Epithelial cell of esophagus (primary cell): ENCODE measurements at regions not wholly inside any gene's neighbourhood (a gene's known extent, or its start where the extent isn't known, plus 50 kb on each side); places are given as distances from the start of the nearest gene placed in this dataset.
A peak's percentile ranks its signal among the peaks of the same experiment; 100 is the strongest.
"Not testable (repeated sequence)": the region's sequence is repeated elsewhere in the genome, so short reads cannot be mapped to it uniquely, and the experiment has no call there.

Experiments used
- DNase-seq: peaks from one replicate; pipeline ENCODE4 v3.0.0; 2010; ENCODE audit warnings: low read depth
- H3K4me3 ChIP-seq: 2 replicates; pipeline ENCODE4 v1.5.1; 2011; ENCODE audit warnings: mild to moderate bottlenecking, low read length, control low read depth
- TF ChIP-seq, protein P1 (sequence below): IDR thresholded peaks from 2 replicates; pipeline ENCODE4 v1.5.1; 2011; ENCODE audit warnings: low read depth, mild to moderate bottlenecking, low read length, control low read depth, inconsistent platforms; ENCODE audit not compliant: insufficient read depth; ENCODE audit errors: missing control alignments

DNA sequence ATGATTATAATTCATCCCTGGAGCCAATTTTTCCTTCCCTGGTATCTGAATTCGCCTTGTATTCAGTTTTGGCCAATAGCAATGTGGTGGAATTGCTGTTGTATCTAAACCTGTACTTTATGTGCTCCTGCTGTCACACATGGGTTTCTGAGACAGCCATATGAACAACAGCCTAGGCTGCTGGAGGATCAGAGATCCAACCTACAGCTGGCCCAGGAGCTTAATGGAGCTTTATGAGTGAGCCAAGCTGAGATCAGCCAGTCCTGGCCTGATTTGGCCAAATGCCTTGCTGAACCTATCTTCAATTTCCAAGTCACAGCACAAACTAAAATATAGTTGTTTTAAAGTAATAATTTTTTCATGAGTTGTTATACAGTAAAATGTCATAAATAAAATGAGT lies 1071.5 kb downstream of the PCDH7 start:
- DNase-seq: no peak
- TF ChIP-seq, protein P1, sequence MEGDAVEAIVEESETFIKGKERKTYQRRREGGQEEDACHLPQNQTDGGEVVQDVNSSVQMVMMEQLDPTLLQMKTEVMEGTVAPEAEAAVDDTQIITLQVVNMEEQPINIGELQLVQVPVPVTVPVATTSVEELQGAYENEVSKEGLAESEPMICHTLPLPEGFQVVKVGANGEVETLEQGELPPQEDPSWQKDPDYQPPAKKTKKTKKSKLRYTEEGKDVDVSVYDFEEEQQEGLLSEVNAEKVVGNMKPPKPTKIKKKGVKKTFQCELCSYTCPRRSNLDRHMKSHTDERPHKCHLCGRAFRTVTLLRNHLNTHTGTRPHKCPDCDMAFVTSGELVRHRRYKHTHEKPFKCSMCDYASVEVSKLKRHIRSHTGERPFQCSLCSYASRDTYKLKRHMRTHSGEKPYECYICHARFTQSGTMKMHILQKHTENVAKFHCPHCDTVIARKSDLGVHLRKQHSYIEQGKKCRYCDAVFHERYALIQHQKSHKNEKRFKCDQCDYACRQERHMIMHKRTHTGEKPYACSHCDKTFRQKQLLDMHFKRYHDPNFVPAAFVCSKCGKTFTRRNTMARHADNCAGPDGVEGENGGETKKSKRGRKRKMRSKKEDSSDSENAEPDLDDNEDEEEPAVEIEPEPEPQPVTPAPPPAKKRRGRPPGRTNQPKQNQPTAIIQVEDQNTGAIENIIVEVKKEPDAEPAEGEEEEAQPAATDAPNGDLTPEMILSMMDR: no peak
- H3K4me3 ChIP-seq: no peak overlapping the region

DNA sequence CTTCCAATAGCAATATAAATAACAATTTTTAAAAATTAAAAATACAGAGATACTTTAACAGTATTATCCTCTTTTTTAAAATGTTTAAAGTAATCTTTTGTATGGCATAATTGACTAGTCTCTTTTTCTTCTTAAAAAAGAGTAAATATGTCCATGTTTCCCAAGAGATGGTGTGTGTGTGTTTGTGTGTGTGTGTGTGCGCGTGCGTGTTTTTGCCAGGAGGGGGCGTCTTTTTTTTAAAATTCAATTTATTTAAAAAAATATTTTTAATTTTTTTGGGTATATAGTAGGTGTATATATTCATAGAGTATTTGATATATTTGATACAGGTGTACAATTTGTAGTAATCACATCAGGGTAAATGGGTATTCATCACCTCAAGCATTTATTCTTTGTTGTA lies 1073.7 kb downstream of the PCDH7 start:
- TF ChIP-seq, protein P1: peak; percentile 31
- no peak overlapping the region for H3K4me3 ChIP-seq
- peak; percentile 6 for DNase-seq

DNA sequence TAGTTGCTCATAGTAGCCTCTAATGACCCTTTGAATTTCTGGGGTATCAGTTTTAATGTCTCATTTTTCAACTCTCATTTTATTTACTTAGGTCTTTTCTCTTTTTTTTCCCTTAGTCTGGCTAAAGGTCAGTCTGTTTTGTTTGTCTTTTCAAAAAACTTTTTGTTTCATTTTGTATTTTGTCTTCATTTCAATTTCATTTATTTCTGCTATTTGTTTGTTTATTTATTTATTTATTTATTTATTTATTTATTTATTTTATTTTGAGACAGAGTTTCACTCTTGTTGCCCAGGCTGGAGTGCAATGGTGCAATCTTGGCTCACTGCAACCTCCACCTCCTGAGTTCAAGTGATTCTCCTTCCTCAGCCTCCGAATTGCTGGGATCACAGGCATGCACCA lies 1076.9 kb downstream of the PCDH7 start:
- DNase-seq, H3K4me3 ChIP-seq: not testable (repeated sequence)

DNA sequence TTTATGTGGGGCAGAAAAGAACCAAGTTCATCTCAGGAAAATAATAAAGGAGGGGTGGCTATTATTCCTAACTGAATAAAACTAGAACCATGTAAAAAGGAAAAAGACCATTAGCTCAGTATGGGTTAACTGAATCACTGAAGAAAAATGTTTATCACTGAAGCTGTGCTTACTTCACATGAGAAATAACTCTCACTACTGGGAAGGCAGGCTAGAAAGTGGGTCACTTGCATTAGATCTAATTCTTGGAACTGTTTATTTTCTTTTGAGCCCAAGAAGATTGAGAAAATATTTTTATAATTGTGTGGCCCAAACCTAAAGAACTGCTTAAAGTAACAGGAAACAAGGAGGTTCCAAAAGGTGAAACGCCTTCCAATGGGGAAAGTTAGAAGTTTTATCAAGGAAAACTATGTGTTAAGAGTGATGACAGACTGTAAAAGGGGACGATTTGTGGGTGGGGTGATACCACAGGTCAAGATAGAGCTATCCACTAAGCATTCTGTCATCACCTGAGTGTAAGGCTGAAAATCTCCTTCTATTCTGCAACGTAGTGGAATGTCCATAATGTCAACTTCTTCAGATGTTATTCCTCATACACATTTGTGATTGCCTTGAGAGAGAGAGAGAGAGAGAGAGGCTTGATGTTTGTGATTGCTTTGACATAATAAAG lies 1083.5 kb downstream of the PCDH7 start:
- H3K4me3 ChIP-seq: no peak overlapping the region
- no peak for DNase-seq
- TF ChIP-seq, protein P1: no peak

DNA sequence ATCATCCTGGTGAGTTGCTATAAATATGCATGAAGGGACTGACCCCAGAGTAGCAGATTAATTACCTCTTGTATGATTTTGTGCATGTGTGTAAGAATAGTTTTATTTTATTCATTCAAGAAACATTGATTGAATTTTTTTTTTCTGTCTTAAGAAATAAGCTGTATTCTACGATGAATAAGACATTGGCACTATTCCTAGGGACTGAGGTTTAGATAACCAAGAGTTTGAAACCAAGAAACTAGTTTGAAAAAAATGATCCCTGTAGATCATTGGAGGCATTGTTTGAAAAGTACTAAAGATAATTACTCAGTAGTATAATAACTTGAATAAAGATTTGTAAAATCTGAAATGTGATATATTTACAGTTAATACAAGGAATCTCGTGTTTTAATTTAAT lies 1086.9 kb downstream of the PCDH7 start:
- DNase-seq: no peak
- TF ChIP-seq, protein P1: no peak
- no peak overlapping the region for H3K4me3 ChIP-seq

DNA sequence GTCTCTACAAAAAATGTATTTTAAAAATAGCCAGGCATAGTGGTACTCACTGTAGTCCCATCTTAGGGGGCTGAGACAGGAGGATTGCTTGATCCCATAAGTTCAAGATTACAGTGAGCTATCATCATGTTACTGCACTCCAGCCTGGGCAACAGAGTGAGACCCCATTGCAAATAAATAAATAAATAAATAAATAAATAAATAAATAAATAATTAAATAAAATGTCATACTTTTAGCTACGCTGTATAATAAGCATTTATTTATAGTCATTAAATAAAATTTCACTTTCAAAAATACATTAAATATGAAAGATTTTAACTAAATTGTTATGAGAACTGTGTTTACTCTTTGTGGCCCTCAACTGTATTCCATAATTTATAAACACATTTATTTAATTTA lies 1124.2 kb downstream of the PCDH7 start:
- TF ChIP-seq, protein P1: no peak
- no peak overlapping the region for H3K4me3 ChIP-seq
- DNase-seq: no peak

DNA sequence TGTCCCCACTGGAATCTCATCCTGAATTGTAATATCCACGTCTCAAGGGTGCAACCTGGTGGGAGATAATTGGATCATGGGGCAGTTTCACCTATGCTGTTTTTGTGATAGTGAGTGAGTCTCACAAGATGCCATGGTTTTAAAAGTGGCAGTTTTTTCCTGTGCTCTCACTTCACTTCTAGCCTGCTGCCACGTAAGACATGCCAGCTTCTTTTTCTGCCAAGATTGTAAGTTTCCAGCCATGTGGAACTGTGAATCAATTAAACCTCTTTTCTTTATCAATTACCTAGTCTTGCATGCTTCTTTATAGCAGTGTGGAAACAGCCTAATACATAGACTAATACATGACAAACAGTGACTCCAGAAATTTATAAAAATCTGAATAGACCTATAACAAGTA lies 1131.8 kb downstream of the PCDH7 start:
- no peak for DNase-seq
- TF ChIP-seq, protein P1: no peak
- no peak overlapping the region for H3K4me3 ChIP-seq

DNA sequence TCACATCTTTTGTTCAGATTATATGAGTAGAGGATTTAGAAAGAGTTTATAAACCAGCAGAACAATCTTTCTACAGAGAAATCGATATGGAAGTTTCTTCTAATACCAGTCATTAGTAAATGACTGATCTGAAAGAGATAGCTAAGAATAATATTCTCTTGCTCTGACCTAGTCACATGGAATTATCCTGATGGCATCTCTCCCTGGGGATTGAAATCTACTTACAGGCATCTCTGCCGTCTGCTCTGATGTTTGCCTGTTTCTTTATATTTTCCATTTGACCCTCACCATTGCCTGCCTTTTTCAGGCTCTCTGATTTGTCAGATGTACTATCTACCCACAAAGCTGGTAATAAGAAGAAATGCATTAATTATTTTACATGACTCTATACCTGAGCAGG lies 1157.3 kb downstream of the PCDH7 start:
- TF ChIP-seq, protein P1: no peak
- H3K4me3 ChIP-seq: no peak overlapping the region
- DNase-seq: no peak

DNA sequence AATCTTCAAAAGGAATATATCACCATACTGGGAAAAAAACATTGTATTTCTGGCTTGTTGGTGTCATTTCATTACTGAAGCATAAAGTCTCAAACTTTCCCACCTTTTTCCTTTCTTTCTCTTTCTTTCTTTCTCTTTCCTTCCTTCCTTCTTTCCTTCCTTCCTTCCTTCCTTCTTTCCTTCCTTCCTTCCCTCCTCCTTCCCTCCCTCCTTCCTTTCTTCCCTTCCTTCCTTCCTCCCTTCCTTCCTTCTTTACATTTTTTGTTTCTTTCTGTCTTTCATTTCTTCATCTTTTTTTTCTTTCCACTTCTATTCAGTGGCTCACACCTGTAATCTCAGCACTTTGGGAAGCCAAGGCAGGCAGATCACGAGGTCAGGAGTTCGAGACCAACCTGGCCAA lies 1160.7 kb downstream of the PCDH7 start:
- not testable (repeated sequence) for DNase-seq, H3K4me3 ChIP-seq
